HG02943 (cell line): ENCODE measurements at regions not wholly inside any gene's neighbourhood (a gene's known extent, or its start where the extent isn't known, plus 50 kb on each side); places are given as distances from the start of the nearest gene placed in this dataset.

Source experiments
- ATAC-seq: cut with Tn5 transposase; IDR thresholded peaks from one replicate; pipeline ENCODE4 v1.9.1; 2021; ENCODE audit warnings: mild to moderate bottlenecking, low read depth, moderate library complexity; ENCODE audit not compliant: unreplicated experiment

GRCh38 chr3:84439476-84439875, 519.3 kb upstream of the CADM2 start:
- ATAC-seq: no peak

DNA sequence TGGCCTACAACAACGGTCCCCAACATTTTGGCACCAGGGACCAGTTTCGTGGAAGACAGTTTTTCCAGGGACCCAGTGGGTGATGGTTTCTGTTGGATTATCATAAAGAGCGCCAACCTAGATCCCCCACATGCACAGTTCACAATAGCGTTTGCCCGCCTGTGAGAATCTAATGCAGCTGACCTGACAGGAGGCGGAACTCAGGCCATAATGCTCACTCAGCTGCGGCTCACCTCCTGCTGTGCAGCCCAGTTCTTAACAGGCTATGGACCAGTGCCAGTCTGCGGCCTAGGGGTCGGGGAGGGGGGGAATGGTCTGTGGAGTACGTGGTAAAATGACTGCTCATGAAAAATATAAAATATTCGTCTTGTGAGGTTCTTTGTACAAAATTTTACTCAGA, 518.5 kb upstream of the CADM2 start:
- no peak for ATAC-seq

- ATAC-seq: no peak
These were observed 516.3 kb upstream of the CADM2 start for GRCh38 chr3:84442533-84442932.

- no peak for ATAC-seq
These were observed 513.9 kb upstream of the CADM2 start for GRCh38 chr3:84444726-84445521.

- no peak for ATAC-seq
These were observed 471.5 kb upstream of the CADM2 start for GRCh38 chr3:84487296-84487695.

DNA sequence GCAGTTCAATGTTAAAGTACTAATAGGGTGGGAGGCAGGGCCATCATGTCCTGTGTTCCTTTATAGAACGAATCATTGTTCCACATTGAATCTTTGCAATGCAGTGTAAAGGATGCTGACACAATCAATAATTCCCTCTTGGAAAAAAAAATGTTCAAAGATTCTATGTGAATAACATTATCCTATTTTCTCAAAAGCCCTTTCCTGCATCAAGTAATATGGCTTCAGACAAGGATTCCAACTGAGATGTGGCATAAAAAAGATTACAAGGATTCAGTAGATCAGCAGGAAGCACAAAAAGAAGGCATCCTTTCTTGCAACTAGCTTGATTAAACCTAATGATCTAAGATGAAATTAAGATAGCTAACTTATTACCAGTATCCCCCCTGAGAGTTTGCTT, 454.0 kb upstream of the CADM2 start:
- ATAC-seq: no peak

- ATAC-seq: no peak
These were observed 448.8 kb upstream of the CADM2 start for GRCh38 chr3:84510007-84510406.

- ATAC-seq: no peak
These were observed 435.9 kb upstream of the CADM2 start for GRCh38 chr3:84522893-84523292.

DNA sequence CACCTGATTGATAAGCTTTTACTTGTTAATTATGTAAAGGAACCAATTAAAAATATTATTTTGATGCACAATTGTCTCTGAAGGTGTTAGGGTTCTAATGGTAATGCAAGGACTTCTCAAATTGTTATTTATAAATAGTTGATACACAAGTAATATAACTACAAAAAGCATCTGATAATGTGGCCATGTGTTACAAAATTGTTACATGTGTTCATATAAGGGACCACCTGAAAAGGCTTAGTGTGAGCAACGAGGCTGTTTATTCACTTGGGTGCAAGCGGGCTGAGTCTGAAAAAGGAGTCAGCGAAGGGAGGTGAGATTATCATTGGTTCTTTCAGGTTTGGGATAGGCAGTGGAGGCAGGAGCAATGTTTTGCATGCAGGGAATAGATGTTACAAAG, 421.9 kb upstream of the CADM2 start:
- ATAC-seq: no peak

DNA sequence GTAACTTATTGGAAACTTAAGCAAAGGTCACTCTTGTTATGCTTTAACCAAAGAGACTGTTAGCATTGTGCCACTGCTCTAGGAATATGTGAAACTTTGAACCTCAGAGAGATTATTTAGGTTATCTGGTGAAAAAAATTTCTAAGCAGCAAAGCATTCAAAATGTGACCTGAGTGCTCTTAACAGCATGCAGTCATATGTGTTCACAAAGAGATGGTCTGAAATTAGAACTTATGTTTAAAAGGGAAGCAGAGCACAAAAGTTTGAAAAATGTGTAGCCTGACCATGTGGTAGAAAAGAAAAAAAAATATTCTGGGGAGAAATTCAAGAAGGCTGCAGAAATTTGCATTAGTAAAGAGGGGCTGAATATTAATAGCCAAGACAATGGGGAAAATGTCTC, 420.2 kb upstream of the CADM2 start:
- ATAC-seq: no peak

DNA sequence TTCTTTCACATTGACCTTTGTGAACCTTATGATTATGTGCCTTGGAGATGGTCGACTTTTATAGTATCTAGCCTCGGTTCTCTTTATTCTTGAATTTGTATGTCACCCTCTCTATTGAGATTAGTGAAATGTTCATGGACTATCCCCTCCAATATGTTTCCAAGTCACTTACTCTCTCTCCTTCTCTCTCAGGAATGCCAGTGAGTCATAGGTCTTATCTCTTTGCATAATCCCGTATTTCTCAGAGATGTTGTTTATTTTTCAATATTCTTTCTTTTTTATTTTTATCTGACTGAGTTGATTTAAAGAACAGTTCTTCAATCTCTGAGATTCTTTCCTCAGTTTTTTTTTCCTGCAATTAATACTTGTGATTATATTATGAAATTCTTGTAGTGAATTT, 411.6 kb upstream of the CADM2 start:
- ATAC-seq: no peak

DNA sequence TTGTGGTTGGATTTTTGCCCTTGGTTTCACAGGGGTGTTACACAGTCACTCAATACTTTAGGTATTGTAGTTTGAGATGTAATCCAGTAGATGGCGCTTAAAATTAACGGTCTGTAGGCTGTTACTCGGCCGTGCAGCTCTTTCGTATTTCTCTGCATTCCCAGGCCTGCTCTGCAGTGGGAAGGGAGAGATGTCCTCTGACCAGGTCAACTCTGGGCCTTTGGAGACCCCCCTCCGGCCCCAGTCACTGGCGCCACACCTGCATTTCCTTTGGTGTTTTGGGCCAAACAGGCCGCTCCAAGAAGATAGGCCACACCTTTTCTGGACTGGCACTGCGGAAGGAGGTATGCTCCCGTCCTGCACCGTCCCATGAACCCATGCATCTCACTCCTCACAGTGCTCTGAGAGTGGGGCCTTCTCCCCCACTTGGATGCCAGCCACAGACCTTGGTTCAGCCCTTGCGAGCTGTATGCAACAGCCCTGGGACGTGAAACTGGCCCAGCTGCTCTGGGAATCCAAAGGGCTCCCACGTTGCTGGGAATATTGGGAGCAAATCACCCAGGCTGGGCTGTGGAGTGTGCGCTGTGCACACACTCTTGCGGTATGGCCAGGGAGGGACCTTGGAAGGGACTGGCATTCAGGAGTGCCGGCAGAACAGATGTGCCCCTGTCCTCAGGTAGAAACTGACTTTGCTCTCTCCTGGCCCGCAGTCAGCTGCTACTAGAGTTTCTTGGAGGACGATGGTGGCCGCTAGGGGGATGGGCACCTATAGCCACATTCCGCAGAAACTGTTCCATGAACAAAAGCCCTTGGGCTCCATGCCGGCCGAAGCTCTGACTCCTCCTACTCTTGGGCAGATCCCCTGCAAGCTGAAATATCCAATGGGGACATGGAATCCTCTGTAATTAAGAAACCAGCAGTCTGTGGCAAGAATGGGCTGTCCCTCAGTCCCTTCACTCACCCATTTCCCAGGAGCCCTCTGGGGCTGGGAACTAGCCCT, 410.5 kb upstream of the CADM2 start:
- ATAC-seq: peak; percentile 75

- ATAC-seq: no peak
These were observed 403.2 kb upstream of the CADM2 start for GRCh38 chr3:84555629-84556028.

GRCh38 chr3:84566256-84566655, 392.5 kb upstream of the CADM2 start:
- no peak for ATAC-seq

GRCh38 chr3:84567796-84568195, 391.0 kb upstream of the CADM2 start:
- ATAC-seq: no peak

DNA sequence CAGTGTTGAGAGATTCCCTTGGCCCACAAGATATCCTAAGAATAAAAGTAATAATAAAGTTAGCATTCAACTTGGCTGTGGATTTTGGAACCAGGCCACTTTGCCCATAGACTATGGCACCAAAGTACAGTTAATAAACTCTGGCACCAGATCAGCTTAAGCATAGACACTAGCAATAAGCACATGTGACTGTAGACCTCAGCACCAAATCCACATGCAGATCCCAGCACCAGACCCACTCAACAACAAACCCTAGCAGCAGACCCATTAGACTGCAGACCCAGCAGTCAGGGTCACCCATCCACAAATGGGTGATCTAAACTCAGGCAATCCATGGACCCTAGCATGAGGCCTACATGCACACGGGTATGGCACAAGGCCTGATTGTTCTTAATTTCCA, 384.8 kb upstream of the CADM2 start:
- no peak for ATAC-seq

DNA sequence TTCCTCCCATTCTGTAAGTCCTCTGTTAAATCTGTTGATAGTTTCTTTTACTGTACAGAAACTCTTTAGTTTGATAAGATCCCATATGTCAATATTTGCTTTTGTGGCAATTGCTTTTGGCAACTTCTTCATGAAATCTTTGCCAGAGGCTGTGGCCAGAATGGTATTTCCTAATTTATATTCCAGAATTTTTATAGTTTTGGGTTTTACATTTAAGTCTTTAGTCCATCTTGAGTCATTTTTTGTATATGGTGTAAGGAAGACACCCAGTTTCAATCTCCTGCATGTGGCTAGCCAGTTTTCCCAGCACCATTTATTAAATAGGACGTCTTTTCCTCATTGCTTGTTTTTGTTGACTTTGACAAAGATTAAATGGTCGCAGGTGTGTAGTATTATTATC, 372.4 kb upstream of the CADM2 start:
- no peak for ATAC-seq

DNA sequence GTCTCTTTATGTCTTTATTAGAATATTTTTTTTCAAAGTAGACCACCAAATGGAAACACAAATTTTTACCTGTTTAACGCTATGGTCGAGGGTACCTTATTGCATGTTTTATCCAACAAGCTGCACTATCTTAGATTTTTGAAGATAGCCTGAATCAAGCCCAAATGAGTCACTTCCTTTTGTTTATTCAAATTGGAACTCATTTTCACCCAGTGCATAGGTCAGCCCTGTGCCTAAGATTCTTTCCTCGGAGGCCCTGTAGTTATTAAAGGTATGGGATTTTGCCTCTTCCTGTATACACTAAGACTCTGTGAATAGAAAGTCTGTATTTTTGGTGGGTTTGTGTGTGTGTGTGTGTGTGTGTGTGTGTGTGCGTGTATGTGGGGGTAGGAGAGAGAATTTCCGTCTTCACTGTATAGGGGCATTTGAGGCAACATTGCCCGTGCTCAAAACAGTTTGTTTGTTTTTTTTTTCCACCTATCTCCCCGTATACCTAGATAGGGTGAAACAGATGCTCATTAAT, 358.0 kb upstream of the CADM2 start:
- ATAC-seq: no peak

- ATAC-seq: no peak
These were observed 357.5 kb upstream of the CADM2 start for GRCh38 chr3:84601303-84601702.

DNA sequence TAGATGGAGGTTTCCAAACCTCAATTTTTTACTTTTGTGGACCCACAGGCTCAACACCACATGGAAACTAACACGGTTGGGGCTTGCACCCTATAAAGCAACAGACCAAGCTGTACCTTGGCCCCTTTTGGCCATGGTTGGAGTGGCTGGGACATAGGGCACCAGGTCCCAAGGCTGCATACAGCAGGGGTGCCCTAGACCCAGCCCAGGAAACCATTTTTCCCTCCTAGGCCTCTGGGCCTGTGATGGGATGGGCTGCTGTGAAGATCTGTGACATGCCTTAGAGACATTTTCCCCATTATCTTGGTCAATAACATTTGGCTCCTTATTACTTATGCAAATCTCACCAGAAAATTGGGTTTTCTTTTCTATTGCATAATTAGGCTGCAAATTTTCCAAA, 337.0 kb upstream of the CADM2 start:
- no peak for ATAC-seq

DNA sequence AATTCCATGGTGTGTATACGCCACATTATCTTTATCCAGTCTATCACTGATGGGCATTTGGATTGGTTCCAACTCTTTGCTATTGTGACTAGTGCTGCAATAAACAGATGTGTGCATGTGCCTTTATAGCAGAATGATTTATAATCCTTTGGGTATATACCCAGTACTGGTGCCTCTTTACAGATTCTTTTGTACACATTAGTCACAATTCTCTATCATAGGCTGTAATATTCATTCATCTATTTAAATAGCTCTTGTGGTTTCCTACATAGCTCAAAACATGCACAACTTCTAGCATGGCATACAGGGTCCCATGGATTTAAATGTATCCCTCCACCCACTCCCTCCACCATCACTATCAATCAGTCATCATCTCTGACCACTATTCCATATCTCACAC, 324.1 kb upstream of the CADM2 start:
- ATAC-seq: no peak
